NCI-H510A treated with DMSO at 0.1 percent for 48 hours (cell line): ENCODE measurements at regions not wholly inside any gene's neighbourhood (a gene's known extent, or its start where the extent isn't known, plus 50 kb on each side); places are given as distances from the start of the nearest gene placed in this dataset.

Experiments used
- DNase-seq: peaks from one replicate; lab custom pipeline; 2025; lab: John Stamatoyannopoulos, UW

GRCh38 chr2:10520154-10520553 lies 72.0 kb upstream of the ODC1 start:
- DNase-seq: no peak

GRCh38 chr2:10519394-10519740 lies 71.2 kb upstream of the ODC1 start:
- DNase-seq: no peak

GRCh38 chr2:10518470-10519393 lies 70.6 kb upstream of the ODC1 start:
- DNase-seq: no peak

- no peak for DNase-seq
Measured at GRCh38 chr2:10517351-10518043, 69.4 kb upstream of the ODC1 start.

DNA sequence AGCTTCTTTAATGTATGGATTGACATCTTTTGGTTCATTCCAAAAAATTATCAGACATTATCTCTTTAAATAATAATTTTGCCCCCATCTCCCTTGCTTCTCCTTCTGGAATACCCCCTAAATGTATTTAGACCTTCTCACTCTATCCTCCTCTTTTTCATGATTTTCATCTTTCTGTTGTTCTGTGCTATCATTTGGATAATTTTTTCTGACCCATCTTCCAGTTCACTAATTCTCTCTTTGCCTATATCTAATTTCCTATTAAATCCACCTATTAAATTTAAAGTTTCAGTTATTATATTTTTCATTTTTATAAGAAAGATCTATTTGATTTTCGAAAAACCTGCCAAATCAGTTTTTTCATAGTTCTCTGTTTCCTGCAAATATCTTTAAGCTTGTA lies 67.8 kb upstream of the ODC1 start:
- DNase-seq: no peak

DNA sequence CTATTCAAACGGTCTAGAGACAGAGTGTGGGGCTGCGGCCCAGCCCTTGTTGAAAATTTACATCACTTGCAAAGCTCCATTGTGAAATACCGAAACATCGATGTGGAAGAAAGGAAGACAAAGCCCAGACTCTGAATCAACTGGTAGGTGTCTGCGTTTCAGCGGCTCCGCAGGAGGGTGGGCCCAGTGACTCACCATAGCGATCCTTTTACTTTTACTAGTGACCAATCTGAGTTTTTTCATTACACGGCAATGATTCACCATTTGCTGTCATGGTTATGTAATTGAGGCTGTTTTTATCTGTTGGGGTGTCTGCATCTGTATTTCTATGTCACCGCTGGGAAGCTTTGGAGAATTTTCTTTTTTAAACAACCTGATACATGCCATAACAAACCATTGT lies 66.6 kb upstream of the ODC1 start:
- no peak for DNase-seq

GRCh38 chr2:10514273-10514672 lies 66.1 kb upstream of the ODC1 start:
- no peak for DNase-seq

DNA sequence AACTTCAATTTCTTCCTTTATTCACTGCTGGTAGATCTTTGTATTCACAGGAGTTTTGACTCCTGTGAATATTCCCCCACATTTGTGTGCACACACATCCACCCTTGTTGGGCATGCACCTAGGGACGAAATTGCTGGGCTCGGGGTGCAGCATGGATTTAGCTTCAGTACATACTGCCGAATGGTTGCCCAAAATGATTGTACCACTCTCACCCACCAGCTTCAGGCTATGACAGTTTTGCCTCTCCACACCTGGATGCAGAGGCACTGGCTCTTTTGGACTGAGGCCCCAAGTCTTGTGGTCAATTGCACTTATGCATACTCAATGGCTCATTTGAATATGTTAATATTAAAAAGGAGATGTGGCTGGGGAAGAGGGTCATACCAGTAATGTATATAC lies 65.1 kb upstream of the ODC1 start:
- DNase-seq: no peak

DNA sequence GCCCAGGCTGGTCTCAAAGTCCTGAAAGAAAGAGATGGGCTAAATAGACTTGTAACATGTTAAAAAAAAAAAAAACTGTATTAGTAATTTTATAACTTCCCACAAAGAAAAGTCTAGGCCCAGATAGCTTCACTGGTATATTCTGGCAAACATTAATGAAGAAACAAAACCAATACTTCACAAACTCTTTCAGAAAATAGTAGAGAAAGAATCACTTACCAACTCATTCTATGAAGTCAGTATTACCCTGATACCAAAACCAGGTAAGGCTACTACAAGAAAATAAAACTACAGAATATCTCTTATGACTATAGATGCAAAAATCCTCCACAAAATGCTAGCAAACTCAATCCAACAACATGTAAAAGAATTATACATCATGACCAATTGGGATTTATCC lies 59.9 kb upstream of the ODC1 start:
- DNase-seq: no peak

GRCh38 chr2:10507106-10507505 lies 59.0 kb upstream of the ODC1 start:
- no peak for DNase-seq

DNA sequence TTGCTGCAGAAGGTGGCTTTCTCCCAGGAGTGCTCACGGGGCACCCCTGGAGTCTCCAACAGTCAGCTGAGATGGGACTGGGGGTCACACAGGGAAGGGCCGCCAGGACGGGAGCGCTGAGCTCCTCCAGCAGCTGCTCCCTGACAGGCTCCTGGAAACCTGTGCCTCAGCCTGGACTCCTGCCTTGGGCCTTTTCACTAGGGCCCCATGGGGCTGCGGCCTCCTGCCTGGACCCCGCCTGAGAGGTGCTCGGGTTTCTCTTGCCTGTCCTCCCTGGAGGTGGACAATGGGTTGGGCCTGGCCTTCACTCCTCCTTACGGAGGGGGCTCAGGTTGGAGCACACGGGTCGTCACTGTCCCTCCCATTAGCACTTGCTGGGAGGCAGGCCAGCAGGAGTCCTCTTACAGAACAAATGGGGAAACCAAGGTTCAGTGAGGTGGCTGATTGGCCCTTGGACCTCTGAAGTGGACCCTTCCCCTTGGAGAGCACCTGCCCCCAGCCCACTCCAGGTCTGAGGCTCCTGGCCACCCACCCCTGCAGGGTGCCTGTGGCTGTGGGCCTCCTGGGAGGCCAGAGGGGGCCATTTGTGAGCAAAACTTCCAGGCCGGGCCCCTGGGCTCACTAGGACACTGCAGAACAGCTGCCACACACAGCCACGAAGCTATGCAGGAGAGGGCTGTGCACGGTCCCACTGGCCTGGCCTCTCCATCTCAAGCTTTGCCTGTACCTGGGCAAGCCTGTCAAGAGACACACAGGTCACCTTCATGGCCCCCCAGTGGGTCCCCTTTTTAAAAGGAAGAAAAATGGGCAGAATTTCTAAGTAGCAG lies 57.1 kb upstream of the ODC1 start:
- no peak for DNase-seq

DNA sequence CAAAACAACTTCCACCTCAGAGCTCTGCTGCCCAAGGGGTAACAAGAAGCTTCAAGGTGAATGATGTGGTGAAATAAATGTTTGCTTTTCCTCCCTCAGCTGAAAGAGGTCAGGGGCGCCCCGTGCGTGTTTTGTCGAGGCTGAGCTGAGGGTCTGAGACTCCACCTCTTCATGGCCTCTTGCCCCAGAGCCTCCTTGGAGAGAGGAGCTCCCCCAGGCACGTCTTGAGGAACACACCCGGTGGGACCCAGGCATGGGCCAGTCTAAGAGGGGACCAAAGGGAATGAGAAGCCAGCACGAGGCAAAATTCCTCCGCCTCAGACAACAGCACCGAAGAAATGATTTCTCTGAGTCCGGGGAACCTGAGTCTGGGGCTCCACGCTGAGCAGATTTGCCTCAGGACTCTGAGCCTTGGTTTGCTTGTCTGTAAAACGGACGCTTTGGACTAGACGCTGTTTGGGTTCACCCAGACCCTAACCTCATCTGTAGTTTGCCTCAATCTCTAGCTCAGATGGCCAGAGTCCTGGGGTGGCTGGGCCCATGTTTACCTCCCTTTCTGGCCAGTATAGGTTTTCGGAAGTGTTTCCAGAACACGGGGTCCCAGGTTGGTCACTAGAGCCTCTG lies 56.4 kb upstream of the ODC1 start:
- DNase-seq: no peak

DNA sequence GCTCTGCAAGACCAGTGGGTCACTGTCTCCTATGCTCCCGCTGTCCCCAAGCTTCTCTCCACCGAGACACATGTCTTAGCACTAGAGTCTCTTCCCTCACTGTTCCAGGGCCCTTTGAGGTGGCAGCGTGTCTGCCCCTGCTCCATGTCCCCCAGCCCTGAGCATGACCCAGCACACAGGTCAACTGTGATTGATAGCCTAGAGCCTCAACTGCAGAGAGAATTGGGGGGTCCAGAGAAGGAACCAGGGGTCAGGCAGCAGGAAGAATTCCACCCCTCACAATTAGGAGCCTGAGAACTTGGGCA lies 54.6 kb upstream of the ODC1 start:
- DNase-seq: no peak

DNA sequence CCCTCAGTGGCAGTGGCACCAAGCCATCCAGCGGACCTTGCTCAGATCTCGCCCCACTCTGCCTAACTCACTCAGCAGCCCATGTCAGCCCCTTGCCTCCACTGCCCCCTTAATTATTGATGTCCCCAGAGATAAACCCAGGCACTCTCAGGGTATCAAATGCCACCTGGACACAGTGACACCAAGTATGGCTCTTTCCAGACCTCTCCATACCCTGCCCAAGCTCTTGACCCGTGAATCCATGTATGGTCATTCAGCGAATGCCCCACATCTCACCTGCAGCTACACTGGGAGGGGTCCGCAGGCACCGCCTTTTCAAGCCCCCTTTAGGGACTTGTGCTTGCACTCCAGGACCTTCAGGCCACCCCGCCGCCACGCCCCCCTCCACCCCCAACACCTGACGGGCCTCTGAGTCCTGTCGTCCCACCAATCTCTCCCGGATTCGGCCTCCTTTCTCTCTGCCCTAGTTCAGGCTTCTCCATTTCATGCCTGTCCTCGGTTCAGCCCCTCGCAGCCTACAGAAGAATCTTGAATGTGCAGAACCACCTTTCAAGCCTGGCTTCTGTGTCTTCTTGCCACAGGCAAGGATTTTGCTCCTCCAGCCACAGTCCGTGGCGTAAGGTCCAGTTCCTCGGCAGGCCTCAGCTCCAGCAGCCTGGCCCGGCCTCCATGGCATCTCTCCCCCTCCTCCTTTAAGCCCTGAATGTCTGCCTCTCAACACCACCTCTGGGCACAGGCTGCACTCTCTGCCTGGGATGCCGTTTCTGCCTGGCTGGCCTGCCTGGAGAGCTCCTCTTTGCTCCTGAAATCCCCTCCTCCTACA lies 54.1 kb upstream of the ODC1 start:
- no peak for DNase-seq

DNA sequence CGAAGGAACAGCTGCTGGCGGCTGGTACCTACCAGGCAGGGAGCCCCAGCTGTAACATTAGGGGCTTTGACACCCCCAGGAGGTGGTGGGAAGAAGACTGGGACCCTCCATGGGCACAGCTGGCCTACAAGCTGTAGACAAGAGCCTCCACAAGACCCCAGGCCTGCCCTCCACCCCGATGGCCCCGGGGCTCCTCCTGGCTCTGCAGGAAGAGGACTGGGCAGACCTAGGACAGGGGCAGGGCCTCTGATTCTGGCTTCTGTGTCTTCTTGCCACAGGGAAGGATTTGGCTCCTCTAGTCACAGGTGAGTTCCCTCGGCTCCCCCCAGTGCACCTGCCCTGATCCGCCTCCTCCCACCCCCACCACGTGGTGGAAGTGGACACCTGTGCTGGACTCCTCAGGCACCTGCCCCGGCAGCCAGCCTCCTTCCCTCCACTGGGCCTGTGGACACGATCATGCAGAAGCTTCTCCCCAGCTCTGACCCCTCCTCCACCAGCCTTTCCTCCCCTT lies 53.4 kb upstream of the ODC1 start:
- DNase-seq: no peak

- DNase-seq: no peak
Measured at GRCh38 chr2:10500601-10501361, 52.7 kb upstream of the ODC1 start.

- no peak for DNase-seq
Measured at GRCh38 chr2:10499911-10500521, 51.9 kb upstream of the ODC1 start.

DNA sequence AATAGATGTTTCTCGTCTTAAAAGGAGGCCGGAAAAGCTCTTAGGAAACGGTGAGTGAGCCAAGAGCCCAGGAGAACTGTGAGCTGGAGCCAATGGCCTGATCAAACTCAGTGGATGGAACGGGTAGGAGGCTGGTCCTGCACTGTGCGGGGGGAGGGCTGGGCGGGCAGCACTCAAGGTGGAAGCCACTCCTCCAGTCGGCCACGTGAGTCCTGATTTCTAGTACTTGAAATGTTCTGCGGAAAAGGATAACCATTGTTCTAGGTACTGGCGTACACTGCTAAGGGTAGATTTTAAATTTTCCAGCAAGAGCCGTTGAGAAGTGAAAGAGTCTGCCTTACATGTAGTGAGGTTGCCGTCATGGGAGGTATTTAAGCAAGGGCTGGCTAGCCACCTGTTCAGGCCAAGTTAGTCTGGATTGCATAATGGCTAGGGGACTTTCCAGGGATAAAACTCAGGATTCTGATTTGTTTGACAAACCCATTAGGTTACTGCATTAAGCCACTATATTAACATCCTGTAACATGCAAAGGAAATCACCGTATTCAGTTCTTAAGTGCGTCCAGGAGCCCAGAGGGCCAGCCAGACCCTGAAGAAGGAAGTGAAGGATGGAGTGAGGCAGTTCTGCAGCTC lies 51.3 kb upstream of the ODC1 start:
- DNase-seq: peak; percentile 10

GRCh38 chr2:10498525-10499274 lies 50.6 kb upstream of the ODC1 start:
- no peak for DNase-seq
